Keratinocyte (primary cell): ENCODE measurements at regions not wholly inside any gene's neighbourhood (a gene's known extent, or its start where the extent isn't known, plus 50 kb on each side); places are given as distances from the start of the nearest gene placed in this dataset.

Experiments used
- DNase-seq: peaks from one replicate; pipeline ENCODE4 v3.0.0-alpha.2; 2011; ENCODE audit warnings: low read depth, missing footprints, low spot score
- FAIRE-seq: peaks from 2 replicates; lab custom pipeline; 2011; peaks lifted over from hg19 to GRCh38; lab: Jason Lieb, UNC
- H2AFZ ChIP-seq: 2 replicates; pipeline ENCODE4 v1.6.0; 2012; ENCODE audit warnings: low read length, control low read depth, inconsistent platforms; ENCODE audit not compliant: control insufficient read depth
- H3K27ac ChIP-seq: 2 replicates; pipeline ENCODE4 v1.5.1; 2011; ENCODE audit warnings: low read length; ENCODE audit not compliant: control insufficient read depth, insufficient read depth
- H3K27me3 ChIP-seq: 3 replicates; pipeline ENCODE4 v1.6.0; 2011; ENCODE audit warnings: low read length; ENCODE audit not compliant: control insufficient read depth, insufficient read depth; ENCODE audit errors: extremely low read depth
- H3K36me3 ChIP-seq, 2 experiments: 2 replicates in 1 of 2; 3 replicates in 1 of 2; pipeline ENCODE4 v1.5.1; 2011; ENCODE audit warnings: low read length in 2 of 2, mild to moderate bottlenecking in 1 of 2; ENCODE audit not compliant: control insufficient read depth in 2 of 2, insufficient read depth in 2 of 2; ENCODE audit errors: extremely low read depth in 1 of 2
- H3K4me1 ChIP-seq: 3 replicates; pipeline ENCODE4 v1.5.1; 2011; ENCODE audit warnings: low read length; ENCODE audit not compliant: control insufficient read depth, insufficient read depth; ENCODE audit errors: extremely low read depth
- H3K4me2 ChIP-seq: 3 replicates; pipeline ENCODE4 v1.6.0; 2011; ENCODE audit warnings: low read depth, low read length; ENCODE audit not compliant: control insufficient read depth, insufficient read depth; ENCODE audit errors: extremely low read depth
- H3K4me3 ChIP-seq, 3 experiments: fragments of 200-600 bp in 1 of 3; sonication (generic) in 1 of 3; 2 replicates in 2 of 3; 3 replicates in 1 of 3; pipeline ENCODE4 v1.5.1; 2011 to 2016; ENCODE audit warnings: low read length in 3 of 3, mild to moderate bottlenecking in 3 of 3, control low read depth in 2 of 3, inconsistent platforms in 1 of 3, low read depth in 1 of 3, mixed read lengths in 1 of 3, mixed run types in 1 of 3, moderate library complexity in 1 of 3; ENCODE audit not compliant: control insufficient read depth in 2 of 3, insufficient read depth in 2 of 3; ENCODE audit errors: extremely low read depth in 1 of 3
- H3K79me2 ChIP-seq: 2 replicates; pipeline ENCODE4 v1.6.0; 2012; ENCODE audit warnings: low read length; ENCODE audit not compliant: control insufficient read depth, insufficient read depth
- H3K9ac ChIP-seq: 3 replicates; pipeline ENCODE4 v1.6.0; 2011; ENCODE audit warnings: low read length; ENCODE audit not compliant: control insufficient read depth, insufficient read depth; ENCODE audit errors: extremely low read depth
- H3K9me1 ChIP-seq: 3 replicates; pipeline ENCODE4 v1.6.0; 2011; ENCODE audit warnings: low read length; ENCODE audit not compliant: control insufficient read depth, insufficient read depth; ENCODE audit errors: extremely low read depth
- H3K9me3 ChIP-seq: 2 replicates; pipeline ENCODE4 v1.5.1; 2012; ENCODE audit warnings: low read depth, low read length; ENCODE audit not compliant: control insufficient read depth
- H4K20me1 ChIP-seq: 3 replicates; pipeline ENCODE4 v1.6.0; 2011; ENCODE audit warnings: low read length; ENCODE audit not compliant: control insufficient read depth, insufficient read depth; ENCODE audit errors: extremely low read depth
- EZH2 ChIP-seq: IDR thresholded peaks from one replicate; pipeline ENCODE4 v1.6.1; 2012; ENCODE audit warnings: inconsistent platforms, mild to moderate bottlenecking, low read length, moderate library complexity
- dilution Hi-C: fragments of 300-500 bp; cut with MboI; formaldehyde crosslinking; loops from one replicate; pipeline ENCODE4 v1.7.0; 2020; ENCODE audit warnings: low sequenced_read_pairs; ENCODE audit not compliant: extremely low pct_ligation_motif_present
- TF ChIP-seq, protein P1 (sequence below), 3 experiments: IDR thresholded peaks in 1 of 3; conservative IDR thresholded peaks in 1 of 3; optimal IDR thresholded peaks in 1 of 3; 2 replicates in 2 of 3; 3 replicates in 1 of 3; pipeline versions ENCODE3 to v1.5.1; 2011; ENCODE audit warnings: low read length in 3 of 3, mild to moderate bottlenecking in 3 of 3, moderate library complexity in 2 of 3, control low read depth in 1 of 3, inconsistent platforms in 1 of 3; ENCODE audit not compliant: insufficient read depth in 2 of 3; ENCODE audit errors: extremely low read depth in 1 of 3

DNA sequence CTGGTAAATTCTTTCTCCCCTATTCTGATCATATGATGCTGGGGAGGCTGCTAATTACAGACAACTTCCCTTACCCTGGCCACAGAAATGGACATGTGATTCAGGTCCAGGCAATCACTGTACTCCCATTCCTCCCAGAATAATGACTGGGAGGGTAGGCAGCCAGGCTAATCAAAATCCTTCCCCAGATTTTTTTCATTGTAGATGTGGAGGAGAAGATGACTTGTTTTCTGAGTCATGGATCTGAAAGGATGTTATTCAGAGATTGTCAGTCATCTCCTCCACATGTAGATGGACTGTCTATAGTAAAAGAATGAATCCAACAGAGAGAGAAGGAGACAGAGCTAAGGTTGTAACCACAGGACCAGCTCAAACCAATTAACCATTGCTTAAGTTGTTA is 123.9 kb upstream of the PUM3 start:
- TF ChIP-seq EZH2 = no peak
- TF ChIP-seq, protein P1, sequence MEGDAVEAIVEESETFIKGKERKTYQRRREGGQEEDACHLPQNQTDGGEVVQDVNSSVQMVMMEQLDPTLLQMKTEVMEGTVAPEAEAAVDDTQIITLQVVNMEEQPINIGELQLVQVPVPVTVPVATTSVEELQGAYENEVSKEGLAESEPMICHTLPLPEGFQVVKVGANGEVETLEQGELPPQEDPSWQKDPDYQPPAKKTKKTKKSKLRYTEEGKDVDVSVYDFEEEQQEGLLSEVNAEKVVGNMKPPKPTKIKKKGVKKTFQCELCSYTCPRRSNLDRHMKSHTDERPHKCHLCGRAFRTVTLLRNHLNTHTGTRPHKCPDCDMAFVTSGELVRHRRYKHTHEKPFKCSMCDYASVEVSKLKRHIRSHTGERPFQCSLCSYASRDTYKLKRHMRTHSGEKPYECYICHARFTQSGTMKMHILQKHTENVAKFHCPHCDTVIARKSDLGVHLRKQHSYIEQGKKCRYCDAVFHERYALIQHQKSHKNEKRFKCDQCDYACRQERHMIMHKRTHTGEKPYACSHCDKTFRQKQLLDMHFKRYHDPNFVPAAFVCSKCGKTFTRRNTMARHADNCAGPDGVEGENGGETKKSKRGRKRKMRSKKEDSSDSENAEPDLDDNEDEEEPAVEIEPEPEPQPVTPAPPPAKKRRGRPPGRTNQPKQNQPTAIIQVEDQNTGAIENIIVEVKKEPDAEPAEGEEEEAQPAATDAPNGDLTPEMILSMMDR (optimal IDR thresholded peaks at IDR 0.05 in 1 of 3, IDR thresholded peaks at IDR 0.05 in 1 of 3, conservative IDR thresholded peaks at IDR 0.05 in 1 of 3; ENCODE audit: extremely low read depth in 1 of 3, insufficient read depth in 2 of 3, low read length in 3 of 3) = no peak
- Histone ChIP-seq H3K9ac (no peak overlapping the region), H3K4me1 (no peaks in the 10 kb centered on the region), H3K4me2 (no peak overlapping the region), H3K79me2 (no peaks in the 10 kb centered on the region), H3K27ac (no peak overlapping the region), H3K9me1 (no peaks in the 10 kb centered on the region), H2AFZ (no peak overlapping the region), H4K20me1 (no peaks in the 10 kb centered on the region), H3K9me3 (no peaks in the 10 kb centered on the region), H3K4me3 (no peak overlapping the region), H3K27me3 (no peaks in the 10 kb centered on the region), H3K36me3 (no peaks in the 10 kb centered on the region)
- dilution Hi-C loops = no loop called here
- DNase-seq = peak; percentile 4
- FAIRE-seq = no peak

DNA sequence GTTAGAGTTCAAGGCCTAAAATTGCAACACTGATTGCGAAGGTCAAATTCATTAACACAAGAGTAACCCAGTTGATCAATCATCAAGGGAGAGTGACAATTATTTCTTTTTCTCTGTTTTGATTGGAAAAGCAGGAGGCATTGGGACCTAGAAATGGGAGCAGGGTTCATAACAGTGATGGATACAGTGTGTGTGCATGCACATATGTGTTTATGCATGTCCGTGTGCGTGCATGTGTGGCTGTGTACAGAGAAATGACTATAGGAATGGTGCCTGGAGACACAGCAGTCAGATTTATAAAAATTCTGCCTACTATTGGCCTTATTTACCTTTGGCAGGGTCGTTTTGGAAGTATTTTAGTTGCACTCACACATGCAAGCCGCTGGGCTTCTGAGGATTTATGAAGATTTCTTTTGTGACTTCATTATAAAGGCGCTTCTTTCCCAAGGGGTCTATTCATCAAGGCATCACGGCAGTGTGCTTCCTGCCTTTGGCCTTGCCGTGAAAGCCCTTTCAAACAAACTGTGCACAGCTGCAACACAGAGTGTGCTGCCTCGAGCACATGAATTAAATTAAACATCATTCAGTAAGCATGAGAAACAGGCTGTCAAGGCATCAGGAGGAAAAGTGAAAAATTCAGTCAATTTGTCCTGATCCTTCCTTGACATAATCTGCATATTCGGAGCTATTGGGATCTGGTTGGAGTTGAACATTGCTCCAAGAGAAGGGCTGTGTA is 122.8 kb upstream of the PUM3 start:
- no peak overlapping the region for H3K9ac ChIP-seq
- no peaks in the 10 kb centered on the region for H3K27me3 ChIP-seq
- no peak for TF ChIP-seq EZH2
- no peaks in the 10 kb centered on the region for H3K9me3 ChIP-seq
- no peaks in the 10 kb centered on the region for H3K36me3 ChIP-seq
- H3K9me1 ChIP-seq = no peaks in the 10 kb centered on the region
- H3K4me2 ChIP-seq = no peak overlapping the region
- H3K79me2 ChIP-seq = no peaks in the 10 kb centered on the region
- dilution Hi-C loops = no loop called here
- FAIRE-seq = no peak
- H2AFZ ChIP-seq = no peak overlapping the region
- H3K4me1 ChIP-seq = no peaks in the 10 kb centered on the region
- H3K4me3 ChIP-seq = no peak overlapping the region
- no peak for DNase-seq
- no peaks in the 10 kb centered on the region for H4K20me1 ChIP-seq
- H3K27ac ChIP-seq = no peak overlapping the region

DNA sequence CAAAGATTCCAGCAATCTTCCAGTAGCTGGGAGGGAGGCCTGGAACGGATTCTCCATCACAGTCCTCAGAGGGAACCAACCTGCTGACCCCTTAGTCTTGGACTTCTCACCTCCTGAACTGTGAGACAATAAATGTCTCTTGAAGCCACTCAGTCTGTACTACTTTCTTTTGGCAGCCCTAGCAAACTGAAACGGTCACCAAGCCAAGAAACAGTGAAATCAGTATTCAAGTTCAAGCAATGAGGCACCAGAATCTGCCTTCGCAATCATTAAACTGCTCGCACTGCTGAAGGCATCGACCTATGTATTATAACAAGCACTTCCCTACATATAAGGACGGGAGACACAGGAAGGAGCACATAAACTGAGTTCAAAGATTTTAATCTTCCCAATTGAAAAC is 120.6 kb upstream of the PUM3 start:
- H3K79me2 ChIP-seq = no peaks in the 10 kb centered on the region
- H3K36me3 ChIP-seq = no peaks in the 10 kb centered on the region
- no peaks in the 10 kb centered on the region for H3K9me1 ChIP-seq
- H3K27me3 ChIP-seq = no peaks in the 10 kb centered on the region
- no peak for FAIRE-seq
- no peak overlapping the region for H3K4me2 ChIP-seq
- H3K9me3 ChIP-seq = no peaks in the 10 kb centered on the region
- H3K27ac ChIP-seq = no peak overlapping the region
- no peak overlapping the region for H3K9ac ChIP-seq
- H4K20me1 ChIP-seq = no peaks in the 10 kb centered on the region
- TF ChIP-seq EZH2 = no peak
- TF ChIP-seq, protein P1 (optimal IDR thresholded peaks at IDR 0.05 in 1 of 3, IDR thresholded peaks at IDR 0.05 in 1 of 3, conservative IDR thresholded peaks at IDR 0.05 in 1 of 3; ENCODE audit: extremely low read depth in 1 of 3, insufficient read depth in 2 of 3, low read length in 3 of 3) = no peak
- H2AFZ ChIP-seq = no peak overlapping the region
- no peaks in the 10 kb centered on the region for H3K4me1 ChIP-seq
- dilution Hi-C loops = no loop called here
- no peak overlapping the region for H3K4me3 ChIP-seq
- DNase-seq = no peak
